KMS-11 (cell line): ENCODE measurements at regions not wholly inside any gene's neighbourhood (a gene's known extent, or its start where the extent isn't known, plus 50 kb on each side); places are given as distances from the start of the nearest gene placed in this dataset.

Experiments used
- H2AFZ ChIP-seq: fragments of 200-600 bp; sonication (generic); 2 replicates; pipeline ENCODE4 v1.6.1; 2016; ENCODE audit warnings: antibody characterized with exemption, mixed run types, low read depth
- H3K27ac ChIP-seq: fragments of 200-600 bp; sonication (generic); 2 replicates; pipeline ENCODE4 v1.6.1; 2016; ENCODE audit warnings: mild to moderate bottlenecking, mixed run types
- H3K27me3 ChIP-seq: fragments of 200-600 bp; sonication (generic); 2 replicates; pipeline ENCODE4 v1.6.1; 2017; ENCODE audit warnings: mild to moderate bottlenecking, low read depth, mixed run types, moderate library complexity; ENCODE audit not compliant: insufficient read depth
- H3K36me3 ChIP-seq: fragments of 200-600 bp; sonication (generic); 2 replicates; pipeline ENCODE4 v1.6.1; 2017; ENCODE audit warnings: mild to moderate bottlenecking, mixed run types; ENCODE audit not compliant: insufficient read depth
- H3K4me1 ChIP-seq: fragments of 200-600 bp; sonication (generic); 2 replicates; pipeline ENCODE4 v1.6.1; 2016; ENCODE audit warnings: mild to moderate bottlenecking, low read depth, mixed run types; ENCODE audit not compliant: poor library complexity, severe bottlenecking
- H3K4me2 ChIP-seq: fragments of 200-600 bp; sonication (generic); 2 replicates; pipeline ENCODE4 v1.7.0; 2016; ENCODE audit warnings: mild to moderate bottlenecking, mixed run types
- H3K4me3 ChIP-seq: fragments of 200-600 bp; sonication (generic); IDR thresholded peaks from 2 replicates; pipeline ENCODE4 v1.6.1; 2017; ENCODE audit warnings: low read depth, low read length, mixed read lengths; ENCODE audit not compliant: insufficient read depth
- H3K79me2 ChIP-seq: fragments of 200-600 bp; sonication (generic); 2 replicates; pipeline ENCODE4 v1.6.1; 2016; ENCODE audit warnings: low read depth, mixed run types; ENCODE audit not compliant: insufficient read depth
- H3K9ac ChIP-seq: fragments of 200-600 bp; sonication (generic); 2 replicates; pipeline ENCODE4 v1.6.1; 2016; ENCODE audit warnings: mild to moderate bottlenecking, mixed run types
- H4K20me1 ChIP-seq: fragments of 200-600 bp; sonication (generic); 2 replicates; pipeline ENCODE4 v1.6.1; 2016; ENCODE audit warnings: mild to moderate bottlenecking, mixed run types; ENCODE audit not compliant: insufficient read depth
- TF ChIP-seq, protein P1 (sequence below): fragments of 200-600 bp; sonication (generic); conservative IDR thresholded peaks from 2 replicates; pipeline ENCODE4 v1.6.1; 2017; ENCODE audit warnings: low read depth, mild to moderate bottlenecking, antibody characterized with exemption, low read length, moderate library complexity, mixed read lengths

DNA sequence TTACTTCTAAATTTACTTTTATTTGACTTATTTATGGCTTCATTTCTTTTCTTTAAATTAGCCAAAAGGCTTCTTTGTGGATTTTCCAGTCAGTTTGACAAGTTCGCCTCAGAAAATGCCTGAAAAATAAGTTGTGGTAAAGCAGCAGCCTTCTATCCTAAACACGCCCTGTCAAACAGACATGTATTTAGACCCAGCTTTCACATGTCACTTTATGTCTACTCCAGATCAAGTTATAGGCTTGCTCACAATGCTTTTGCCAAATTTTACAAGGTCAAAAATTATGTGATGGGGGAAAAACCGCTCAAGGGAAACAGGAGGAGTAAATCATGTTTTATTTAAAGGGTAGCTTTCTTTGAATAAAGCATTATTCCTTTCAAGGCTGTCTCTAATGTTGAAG is 615.0 kb downstream of the HDGFL1 start:
- H3K27me3 ChIP-seq, result no peaks in the 10 kb centered on the region
- H3K79me2 ChIP-seq, result no peaks in the 10 kb centered on the region
- H3K27ac ChIP-seq, result no peak overlapping the region
- no peaks in the 10 kb centered on the region for H4K20me1 ChIP-seq
- no peak overlapping the region for H2AFZ ChIP-seq
- no peaks in the 10 kb centered on the region for H3K36me3 ChIP-seq
- TF ChIP-seq, protein P1, sequence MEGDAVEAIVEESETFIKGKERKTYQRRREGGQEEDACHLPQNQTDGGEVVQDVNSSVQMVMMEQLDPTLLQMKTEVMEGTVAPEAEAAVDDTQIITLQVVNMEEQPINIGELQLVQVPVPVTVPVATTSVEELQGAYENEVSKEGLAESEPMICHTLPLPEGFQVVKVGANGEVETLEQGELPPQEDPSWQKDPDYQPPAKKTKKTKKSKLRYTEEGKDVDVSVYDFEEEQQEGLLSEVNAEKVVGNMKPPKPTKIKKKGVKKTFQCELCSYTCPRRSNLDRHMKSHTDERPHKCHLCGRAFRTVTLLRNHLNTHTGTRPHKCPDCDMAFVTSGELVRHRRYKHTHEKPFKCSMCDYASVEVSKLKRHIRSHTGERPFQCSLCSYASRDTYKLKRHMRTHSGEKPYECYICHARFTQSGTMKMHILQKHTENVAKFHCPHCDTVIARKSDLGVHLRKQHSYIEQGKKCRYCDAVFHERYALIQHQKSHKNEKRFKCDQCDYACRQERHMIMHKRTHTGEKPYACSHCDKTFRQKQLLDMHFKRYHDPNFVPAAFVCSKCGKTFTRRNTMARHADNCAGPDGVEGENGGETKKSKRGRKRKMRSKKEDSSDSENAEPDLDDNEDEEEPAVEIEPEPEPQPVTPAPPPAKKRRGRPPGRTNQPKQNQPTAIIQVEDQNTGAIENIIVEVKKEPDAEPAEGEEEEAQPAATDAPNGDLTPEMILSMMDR, result no peak
- no peaks in the 10 kb centered on the region for H3K4me1 ChIP-seq
- H3K4me2 ChIP-seq, result no peak overlapping the region
- H3K4me3 ChIP-seq, result no peak overlapping the region
- no peak overlapping the region for H3K9ac ChIP-seq

DNA sequence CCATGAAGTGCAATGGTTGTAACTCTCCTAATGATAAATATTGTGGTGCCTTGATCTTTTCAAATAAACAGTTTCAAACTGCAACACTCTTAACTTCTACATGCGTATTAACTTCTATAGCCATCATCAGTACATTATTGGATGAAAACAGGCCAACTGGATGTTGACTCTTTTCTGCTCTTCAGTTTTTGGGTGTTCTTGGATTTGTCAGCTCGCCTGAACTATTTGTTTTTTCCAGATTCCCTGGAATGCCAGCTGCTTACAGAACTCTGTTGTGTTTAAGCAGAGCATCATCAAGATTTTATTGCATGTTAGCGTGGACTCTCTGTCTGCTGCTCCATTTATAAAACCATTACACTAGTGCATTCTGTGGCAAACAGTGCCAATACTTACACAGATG is 626.1 kb downstream of the HDGFL1 start:
- Histone ChIP-seq H3K27me3 (no peaks in the 10 kb centered on the region), H3K4me3 (no peak overlapping the region), H4K20me1 (no peaks in the 10 kb centered on the region), H3K27ac (no peak overlapping the region), H3K36me3 (no peaks in the 10 kb centered on the region), H3K4me1 (no peaks in the 10 kb centered on the region), H3K4me2 (no peak overlapping the region), H2AFZ (no peak overlapping the region), H3K9ac (no peak overlapping the region), H3K79me2 (no peaks in the 10 kb centered on the region)
- TF ChIP-seq, protein P1, result no peak

DNA sequence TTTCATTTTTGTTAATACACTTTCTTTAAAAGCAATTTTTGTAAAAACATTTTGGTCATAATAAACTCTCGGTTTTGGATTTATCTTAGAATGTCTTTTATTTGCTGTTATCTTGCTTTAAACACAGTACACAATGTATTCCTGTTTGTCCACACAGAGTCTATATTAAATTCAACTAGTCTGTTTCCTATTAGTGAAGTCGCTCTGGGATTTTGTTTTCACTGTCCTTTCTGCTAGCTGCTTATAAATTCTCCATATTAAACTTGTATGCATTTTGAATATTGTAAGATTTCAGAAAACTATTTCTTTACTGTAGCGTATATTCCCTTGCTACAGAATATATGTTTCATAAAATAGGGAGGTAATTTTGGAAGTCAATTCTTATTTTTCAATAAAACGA is 630.2 kb downstream of the HDGFL1 start:
- TF ChIP-seq, protein P1, result no peak
- Histone ChIP-seq H3K4me1 (no peaks in the 10 kb centered on the region), H3K9ac (no peak overlapping the region), H3K27me3 (no peaks in the 10 kb centered on the region), H3K36me3 (no peaks in the 10 kb centered on the region), H3K4me3 (no peak overlapping the region), H3K27ac (no peak overlapping the region), H2AFZ (no peak overlapping the region), H3K79me2 (no peaks in the 10 kb centered on the region), H3K4me2 (no peak overlapping the region), H4K20me1 (no peaks in the 10 kb centered on the region)

DNA sequence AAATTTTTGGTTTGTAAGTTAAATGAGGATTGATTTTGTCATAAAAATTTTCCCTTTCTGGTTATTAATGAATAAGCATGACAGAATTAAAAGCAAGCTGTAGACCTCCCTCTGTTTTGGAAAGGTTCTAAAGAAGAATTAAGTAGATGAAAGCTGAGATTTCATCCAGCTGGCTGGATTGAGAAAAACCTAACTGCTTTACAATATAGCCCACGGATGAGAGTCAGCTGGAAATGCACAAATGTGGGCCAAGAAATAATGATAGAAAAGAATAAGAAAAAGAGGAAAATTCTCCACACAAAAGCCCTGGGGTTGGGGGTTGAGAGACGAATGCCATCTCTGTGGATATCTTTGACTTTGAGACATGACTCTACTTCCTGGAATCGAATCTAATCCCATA is 631.6 kb downstream of the HDGFL1 start:
- Histone ChIP-seq H3K27ac (no peak overlapping the region), H3K27me3 (no peaks in the 10 kb centered on the region), H3K4me2 (no peak overlapping the region), H3K9ac (no peak overlapping the region), H3K79me2 (no peaks in the 10 kb centered on the region), H3K4me3 (no peak overlapping the region), H2AFZ (no peak overlapping the region), H3K36me3 (no peaks in the 10 kb centered on the region), H3K4me1 (no peaks in the 10 kb centered on the region), H4K20me1 (no peaks in the 10 kb centered on the region)
- TF ChIP-seq, protein P1, result no peak

GRCh38 chr6:23202207-23202606 is 632.8 kb downstream of the HDGFL1 start:
- H3K4me1 ChIP-seq, result no peaks in the 10 kb centered on the region
- no peaks in the 10 kb centered on the region for H3K27me3 ChIP-seq
- no peaks in the 10 kb centered on the region for H3K36me3 ChIP-seq
- no peak overlapping the region for H3K4me2 ChIP-seq
- no peaks in the 10 kb centered on the region for H4K20me1 ChIP-seq
- H3K79me2 ChIP-seq, result no peaks in the 10 kb centered on the region
- no peak overlapping the region for H3K9ac ChIP-seq
- TF ChIP-seq, protein P1, result no peak
- no peak overlapping the region for H2AFZ ChIP-seq
- no peak overlapping the region for H3K4me3 ChIP-seq
- H3K27ac ChIP-seq, result no peak overlapping the region
